NCI-H1048 (cell line): ENCODE measurements at regions not wholly inside any gene's neighbourhood (a gene's known extent, or its start where the extent isn't known, plus 50 kb on each side); places are given as distances from the start of the nearest gene placed in this dataset.
"Not testable (repeated sequence)": the region's sequence is repeated elsewhere in the genome, so short reads cannot be mapped to it uniquely, and the experiment has no call there.

Experiments used
- DNase-seq: peaks from one replicate; lab custom pipeline; 2025; lab: John Stamatoyannopoulos, UW

DNA sequence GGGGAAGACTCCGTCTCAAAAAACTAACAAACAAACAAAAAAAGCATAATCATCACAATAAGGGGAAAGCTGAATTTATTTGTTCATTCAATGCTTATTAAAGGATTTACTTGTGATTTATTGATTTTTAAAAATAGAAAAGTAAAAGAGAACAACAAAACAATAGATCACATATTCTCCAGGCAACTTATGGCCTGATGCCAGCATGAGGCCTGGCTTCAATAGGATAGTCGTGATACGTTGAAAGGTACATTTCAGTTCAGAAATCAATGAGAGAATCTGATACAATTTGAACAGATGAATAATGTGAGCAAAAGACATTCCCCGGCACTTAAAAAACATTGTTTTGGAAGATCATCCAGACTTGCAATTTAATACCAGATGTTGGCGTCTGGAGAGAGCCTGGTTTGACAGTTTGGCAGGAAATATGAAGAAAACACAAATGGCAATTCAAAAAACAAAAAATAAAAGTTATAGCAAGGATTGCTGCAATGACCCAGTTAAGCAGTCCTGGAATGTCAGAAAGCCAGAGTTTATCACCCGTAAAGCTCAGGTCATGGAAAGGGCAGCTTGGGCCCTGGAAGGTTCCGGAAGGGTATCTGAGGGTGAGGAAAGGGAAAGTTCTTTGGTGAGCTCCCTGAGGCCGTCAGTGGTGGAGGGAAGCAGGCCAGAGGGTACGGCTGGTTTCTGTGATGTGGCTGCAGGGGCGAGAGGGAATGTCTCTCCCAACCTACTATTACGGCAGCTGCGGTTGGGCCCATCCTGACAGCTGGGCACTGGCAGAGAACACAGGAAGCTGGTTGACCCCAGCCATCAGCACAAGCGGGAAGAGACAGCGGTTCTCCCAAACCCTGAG is 230.2 kb upstream of the HES1 start:
- DNase-seq: no peak

DNA sequence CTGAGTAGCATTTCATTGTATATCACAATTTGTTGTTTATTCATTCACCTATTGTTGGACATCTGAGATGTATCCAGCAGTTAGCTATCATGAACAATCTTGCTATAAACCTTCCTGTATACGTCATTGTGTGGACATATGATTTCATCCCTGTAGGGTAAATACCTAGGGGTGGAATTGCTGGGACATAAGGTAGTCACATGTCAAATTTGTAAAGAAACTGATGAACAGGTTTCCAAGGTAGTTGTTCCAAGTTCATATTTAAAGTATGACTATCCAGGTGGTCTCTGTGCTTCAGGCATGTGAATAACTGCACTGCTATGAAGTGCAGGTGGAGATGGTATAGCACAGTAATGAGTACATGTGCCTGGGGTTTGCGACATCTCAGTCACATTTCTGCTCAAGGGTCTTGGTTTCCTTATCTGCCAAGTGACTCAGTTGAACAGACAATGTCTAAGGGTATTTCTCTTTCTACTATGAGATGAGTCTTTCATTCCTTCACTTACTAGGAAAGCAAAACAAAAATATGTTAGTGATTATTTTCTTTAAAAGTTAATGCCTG is 229.0 kb upstream of the HES1 start:
- DNase-seq: no peak

DNA sequence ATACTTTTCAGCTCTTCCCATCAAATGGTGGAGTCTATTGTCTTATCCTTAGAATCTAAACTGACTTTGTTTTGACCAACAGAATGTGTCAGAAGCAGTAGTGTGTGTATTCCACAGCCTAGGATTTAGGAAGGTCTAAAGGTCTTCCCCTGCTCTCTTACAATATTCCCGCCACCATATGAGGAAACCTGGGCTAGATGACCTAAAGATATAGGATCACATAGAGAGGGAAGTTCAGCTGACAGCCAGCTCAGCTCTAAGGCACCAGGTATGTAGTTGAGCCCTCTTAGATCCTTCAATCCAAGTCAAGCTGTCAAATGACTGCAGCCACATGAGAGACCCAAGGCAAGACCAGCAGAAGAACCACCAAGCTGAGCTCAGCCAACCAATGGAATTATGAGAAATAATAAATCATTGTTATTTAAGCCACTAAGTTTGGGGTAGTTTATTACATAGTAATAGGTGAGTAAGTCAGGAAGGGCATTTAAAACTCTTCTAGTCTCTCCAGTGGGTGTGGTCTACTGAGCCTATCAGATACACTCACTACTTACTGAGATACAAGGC is 227.7 kb upstream of the HES1 start:
- DNase-seq: no peak

DNA sequence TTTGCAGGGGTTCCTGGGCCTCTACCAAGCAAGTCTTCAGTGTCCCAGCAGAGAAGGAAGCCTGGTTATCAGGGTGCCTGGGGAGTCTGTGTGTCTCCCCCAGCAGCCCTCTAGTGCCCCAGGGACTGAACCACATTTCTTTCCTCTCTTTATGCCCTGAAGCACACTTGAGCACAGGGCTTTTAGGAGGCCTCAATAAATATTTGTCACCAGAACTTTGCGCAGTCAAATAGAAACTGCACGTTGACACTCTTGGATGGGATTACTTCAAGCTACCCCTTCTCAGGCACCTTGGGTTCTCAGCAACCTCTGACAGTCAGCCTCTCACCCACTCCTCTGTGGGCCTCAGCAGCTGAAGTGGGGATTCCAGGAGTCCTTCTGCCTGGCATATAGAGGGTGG is 226.6 kb upstream of the HES1 start:
- no peak for DNase-seq

DNA sequence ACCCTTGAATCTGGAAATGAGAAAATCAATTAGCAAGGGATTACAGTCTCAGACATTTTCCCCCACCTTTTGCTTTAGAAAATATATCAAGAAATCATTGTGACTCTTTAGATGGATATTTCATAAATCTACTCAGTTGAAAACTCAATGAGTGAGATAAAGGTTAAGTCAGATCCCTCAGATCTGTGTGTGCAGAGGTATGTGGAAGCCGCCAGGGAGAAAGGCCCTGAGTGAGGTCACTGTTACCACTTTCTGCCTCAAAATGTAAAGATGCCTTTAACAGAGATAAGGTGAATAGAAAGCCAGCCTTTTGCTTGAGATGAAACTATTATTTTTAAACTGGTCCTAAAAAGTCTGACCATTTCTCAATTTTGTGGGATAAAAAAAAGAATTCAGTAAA is 225.6 kb upstream of the HES1 start:
- DNase-seq: no peak

DNA sequence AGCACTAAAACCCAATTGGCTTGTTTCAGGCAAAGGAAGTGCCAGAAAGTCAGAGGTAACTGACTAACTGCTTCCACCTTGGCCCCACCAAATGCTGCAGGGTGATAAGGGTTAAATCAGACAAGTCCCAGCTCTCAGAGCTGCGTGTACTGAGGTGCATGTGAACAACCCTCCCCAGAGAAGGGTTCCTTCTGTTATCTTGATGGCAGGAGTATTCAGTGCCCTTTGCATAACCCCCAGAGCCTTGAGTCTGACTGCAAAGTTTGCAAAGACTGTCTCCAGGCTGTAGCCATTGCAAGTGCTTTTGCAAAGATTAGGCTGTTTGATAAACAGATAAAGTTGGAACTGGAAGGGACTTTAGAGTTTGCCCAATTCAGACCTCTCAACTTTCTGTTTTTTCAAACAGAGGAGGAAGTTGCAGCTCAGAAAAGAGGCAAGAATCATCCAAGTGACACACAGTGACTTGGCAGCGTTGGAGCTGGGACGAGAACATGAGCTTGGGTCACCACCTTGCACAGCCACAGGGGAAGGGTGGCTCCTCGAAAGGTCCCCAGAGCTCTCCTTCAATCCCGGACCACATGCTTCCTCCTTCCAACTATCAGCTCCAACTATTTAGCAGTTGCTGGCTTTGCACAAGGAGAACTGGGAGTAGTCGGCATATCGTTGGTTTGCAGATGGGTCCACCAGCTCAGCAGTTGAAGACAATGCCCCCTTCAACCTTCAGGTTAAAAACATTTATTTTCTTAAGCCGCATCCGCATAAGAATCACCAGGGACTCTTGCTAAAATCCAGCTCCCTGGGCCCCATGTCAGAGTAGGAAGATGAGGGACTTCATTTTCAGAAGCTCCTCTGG is 224.8 kb upstream of the HES1 start:
- DNase-seq: no peak

DNA sequence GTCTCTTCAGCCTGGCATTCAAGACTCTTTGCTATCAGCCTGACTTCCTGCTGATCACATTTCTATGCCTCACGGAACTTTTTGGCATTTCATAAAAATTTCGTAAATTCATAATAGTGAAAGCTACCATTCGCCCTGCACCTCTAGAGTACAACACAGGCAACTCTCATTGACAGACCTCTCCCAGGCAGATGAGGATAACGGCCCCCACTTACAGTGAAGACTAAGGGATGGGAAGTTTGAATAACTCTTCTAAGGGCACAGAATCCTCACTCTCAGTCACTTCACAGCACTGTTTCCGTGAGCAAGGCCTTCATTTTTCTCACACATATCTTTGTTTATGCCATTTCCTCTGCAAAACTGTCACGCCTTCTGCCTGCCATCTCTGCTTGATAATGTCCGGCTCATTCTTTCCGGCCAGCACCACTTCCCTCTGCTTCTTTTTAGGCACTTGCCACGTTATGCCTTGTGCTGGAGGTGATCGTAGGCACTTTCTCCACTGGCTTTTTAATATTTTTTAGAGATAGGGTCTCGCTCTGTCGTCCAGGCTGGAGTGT is 224.1 kb upstream of the HES1 start:
- DNase-seq: no peak

DNA sequence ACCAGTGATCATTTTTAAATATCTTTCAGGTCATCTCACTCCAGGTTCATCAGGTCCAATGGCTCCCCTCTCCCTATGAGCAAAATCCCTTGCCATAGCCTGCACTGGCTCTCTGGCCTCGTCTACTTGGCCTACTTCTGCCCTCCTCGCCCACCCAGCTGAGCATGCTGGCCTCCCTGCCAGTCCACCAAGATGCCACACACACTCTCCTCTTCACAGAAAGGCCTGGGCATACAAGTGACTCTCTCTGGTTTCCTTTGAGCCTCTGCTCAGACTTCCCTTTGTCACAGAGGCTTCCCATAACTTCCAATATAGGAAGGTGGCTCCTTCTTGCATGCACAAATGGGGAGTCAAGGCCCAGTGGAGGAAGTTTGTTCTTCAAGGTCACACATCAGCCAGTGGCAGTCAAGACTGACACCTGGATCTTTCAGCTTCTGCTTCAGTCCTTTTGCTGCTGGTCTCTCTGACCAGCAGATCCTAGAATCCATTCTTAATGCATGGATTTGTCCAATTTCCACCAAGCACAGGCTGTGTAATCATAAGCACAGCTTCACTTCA is 223.2 kb upstream of the HES1 start:
- DNase-seq: no peak

DNA sequence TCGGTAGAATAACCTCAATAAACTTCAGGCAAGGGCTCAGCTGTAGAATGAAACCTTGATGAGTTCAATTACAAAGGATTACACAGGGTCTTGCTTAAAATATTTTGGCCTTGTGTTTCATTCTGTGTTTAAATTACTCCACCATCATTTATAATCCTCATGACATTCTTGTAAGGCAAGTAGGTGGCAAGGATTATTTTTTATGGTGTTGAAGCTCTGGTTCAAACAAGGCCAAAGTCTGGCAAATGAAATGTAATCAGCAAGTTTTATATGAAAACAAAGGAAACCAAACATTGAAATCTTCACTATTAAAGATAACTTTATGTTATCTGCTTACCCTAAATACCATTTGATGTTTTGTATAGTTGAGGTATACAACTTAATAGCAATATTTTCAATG is 221.3 kb upstream of the HES1 start:
- DNase-seq: no peak

DNA sequence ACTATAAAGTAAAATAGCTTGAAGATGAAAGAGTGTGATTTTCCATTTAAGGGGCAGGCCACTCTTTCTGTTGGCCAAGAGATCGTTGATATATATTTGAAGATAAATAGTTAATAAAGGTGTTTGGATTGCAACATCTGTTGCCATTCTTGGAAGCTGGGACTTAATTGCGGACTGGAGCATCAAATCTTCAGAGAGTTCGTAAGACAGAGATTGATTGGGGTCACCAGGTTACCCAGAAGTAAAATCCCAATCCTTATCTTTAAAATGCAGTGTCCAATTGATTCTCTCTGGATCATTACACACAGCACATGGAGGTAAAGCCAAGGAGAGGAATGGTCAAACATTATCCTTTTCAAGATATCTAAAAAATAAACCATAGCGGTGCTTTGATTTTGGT is 220.8 kb upstream of the HES1 start:
- DNase-seq: no peak

DNA sequence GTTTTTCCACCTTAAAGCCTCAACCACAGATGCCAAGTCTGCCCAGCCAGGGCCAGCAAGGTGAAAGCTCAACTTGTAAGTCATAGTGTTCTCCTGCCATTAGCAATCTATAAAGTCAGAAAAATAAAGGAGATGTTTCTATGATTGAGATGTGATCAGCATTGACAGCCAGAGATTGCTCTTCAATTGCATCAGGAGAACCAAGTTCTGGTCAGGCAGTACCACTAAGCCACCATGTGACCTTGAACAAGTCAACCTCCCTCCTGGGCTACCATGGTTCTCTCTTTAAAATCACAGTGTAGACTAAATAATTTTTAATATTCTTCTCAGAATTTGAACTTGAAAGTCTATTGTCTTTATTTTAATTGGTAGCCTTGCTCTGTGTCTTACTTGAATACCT is 220.3 kb upstream of the HES1 start:
- DNase-seq: no peak

DNA sequence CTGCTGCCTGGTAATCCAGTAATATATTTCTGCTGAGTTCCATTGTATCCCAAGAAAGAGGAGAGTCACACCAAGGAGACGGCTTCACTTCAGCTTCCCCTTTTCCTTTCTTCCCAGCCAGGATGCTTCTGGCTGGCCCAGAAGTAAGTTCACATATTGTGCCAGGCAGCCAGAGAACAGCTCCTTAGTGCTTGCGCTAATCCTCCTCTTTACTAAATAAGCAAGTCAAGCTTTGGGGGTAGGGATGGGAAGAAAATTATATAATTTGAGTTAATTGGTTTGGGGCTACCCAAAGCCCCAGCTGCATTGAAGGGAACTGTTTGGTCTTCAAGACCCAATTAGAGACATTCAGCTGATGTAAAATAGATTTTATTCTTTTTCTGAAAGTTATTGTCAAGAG is 218.8 kb upstream of the HES1 start:
- no peak for DNase-seq

DNA sequence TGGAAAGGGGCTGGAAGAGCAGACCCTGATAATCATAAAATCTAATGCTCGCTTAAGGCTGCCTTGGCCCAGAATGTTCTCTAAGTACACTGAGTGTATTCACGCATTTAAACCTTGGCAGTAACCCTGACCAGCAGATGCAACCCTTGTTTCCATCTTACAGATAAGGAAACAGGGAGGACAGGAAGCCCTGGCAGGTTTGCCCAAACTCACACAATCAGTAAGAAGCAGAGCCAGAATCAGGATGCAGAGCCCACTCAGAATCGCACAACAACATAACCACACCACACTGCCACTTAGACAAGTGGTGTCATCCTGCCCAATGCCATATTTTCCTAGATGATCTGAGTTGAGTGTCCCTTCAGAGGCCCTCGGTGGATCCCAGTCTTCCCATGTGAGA is 214.5 kb upstream of the HES1 start:
- no peak for DNase-seq

DNA sequence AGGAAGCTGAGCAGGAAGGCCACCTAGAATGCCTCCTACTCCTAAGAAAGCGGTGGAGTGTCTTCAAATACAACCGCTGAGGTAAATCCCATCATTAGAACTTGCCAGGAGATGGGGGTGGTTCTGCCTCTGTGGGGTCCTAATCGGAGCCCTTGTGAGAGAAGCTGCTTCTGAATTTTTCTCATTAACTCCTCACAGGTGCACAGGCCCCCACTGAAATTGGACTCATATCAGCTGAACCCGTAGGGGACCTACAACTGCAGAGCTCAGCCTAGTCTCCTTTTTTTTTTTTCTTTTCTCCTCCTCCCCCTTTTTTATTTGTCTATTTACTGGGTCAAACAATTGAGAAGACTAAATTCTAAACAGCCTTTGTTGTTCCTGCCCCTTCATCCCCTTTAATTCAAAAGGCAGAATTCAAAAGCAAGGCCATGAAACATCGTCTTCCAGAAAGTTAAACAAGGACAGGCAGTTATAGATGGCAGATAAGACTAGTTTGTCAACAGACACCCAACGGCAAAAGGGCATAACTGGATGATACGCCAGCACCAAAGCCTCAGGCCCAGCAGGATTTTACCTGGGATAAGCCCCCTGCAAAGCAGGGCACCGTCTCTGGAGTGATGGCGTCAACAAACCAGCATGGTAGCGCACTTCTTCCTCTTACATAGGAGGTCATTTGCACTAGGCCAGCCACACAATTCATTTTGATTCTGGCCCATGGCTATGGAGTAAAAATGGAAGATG is 213.7 kb upstream of the HES1 start:
- DNase-seq: no peak

DNA sequence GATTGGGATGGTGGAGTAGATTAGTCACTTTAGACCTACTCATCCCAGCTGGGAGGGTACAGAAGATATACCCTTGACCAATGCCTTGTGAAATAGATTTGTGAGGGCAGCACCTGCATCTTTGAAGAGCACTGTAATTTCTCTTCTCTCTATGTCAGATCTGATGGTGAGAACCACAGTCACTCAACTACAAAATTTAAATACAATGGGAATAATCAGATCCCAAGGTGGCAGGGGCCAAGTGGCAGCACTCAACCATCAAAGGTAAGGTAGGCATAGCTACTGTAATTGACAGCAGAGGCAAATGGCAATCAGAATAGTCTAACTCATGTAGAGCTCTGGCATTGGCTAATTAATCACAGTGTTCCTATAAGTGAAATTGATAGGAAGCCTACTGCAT is 212.0 kb upstream of the HES1 start:
- not testable (repeated sequence) for DNase-seq

DNA sequence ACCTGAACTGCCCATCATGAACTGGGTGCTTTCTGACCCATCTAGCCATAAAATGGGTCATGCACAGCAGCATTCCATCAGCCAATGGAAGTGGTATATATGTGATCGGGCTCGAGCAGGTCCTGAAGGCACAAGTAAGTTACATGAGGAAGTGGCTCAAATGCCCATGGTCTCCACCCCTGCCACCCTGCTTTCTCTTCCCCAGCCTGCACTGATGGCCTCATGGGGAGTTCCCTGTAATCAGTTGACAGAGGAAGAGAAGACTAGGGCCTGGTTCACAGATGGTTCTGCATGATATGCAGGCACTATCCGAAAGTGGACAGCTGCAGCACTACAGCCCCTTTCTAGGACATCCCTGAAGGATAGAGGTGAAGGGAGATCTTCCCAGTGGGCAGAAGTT is 209.9 kb upstream of the HES1 start:
- not testable (repeated sequence) for DNase-seq

DNA sequence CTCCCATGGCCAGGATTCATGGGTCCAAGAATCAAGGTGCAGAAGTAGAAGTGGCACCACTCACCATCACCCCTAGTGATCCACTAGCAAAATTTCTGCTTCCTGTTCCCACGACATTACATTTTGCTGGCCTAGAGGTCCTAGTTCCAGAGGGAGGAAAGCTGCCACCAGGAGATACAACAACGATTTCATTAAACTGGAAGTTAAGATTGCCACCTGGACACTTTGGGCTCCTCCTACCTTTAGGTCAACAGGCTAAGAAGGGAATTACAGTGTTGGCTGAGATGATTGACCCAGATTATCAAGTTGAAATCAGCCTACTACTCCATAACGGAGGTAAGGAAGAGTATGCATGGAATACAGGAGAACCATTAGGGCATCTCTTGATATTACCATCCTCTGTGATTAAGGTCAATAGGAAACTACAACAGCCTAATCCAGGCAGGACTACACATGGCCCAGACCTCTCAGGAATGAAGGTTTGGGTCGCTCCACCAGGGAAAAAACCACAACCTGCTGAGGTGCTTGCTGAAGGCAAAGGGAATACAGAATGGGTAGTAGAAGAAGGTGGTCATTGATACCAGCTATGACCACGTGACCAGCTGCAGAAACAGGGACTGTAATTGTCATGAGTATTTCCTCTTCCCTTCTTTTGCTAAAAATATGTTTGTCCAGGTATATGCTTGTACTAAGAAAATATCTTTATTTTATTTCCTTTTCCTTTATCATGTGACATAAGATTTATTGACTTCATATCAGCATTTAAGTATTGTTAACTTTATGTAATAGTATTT is 208.3 kb upstream of the HES1 start:
- DNase-seq: not testable (repeated sequence)

DNA sequence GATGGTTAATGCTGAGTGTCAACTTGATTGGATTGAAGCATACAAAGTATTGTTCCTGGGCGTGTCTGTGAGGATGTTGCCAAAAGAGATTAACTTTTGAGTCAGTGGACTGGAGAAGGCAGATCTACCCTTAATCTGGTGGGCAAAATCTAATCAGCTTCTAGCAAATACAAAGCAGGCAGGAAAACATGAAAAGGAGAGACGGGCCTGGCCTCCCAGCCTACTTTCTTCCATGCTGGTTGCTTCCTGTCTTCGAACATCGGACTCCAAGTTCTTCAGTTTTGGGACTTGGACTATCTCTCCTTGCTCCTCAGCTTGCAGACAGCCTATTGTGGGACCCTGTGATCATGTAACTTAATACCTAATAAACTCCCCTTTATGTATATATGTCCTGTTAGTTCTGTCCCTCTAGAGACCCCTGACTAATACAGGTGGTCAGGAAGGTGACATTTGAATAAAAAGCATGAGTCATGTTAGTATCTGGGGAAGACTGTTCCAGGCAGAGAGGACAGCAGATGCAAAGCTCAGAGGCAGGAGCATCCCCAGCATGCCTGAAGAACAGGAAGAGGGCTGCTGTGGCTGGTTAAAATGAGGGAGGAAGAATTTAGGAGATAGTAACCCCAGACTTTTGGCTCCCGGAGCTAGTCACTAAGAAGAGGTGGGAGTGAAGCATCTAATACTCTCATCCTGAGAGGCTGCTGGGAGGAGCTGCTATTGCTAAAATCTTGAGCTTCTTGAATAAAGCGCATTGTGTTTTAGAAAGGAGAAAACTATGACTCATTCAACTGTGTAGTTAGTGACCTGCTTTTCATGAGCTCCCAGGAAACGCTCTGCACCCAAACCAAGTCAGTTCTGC is 207.4 kb upstream of the HES1 start:
- DNase-seq: no peak

DNA sequence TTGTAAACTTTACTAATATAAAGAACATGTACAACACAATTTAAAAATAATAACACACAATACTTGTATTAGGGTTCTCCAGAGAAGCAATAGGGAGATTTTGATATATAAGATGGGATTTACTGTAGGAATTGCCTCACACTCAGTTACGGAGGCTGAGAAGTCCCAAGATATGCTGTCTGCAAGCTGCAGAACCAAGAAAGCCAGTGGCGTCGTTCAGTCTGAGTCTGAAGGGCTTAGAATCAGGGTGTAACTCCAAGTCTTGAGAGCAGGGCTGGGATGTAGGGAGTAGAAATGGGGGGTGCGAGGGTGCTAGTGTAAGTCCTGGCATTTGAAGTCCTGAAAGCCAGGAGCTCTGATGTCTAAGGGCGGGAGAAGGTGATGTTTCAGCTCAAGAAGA is 206.6 kb upstream of the HES1 start:
- DNase-seq: no peak
